Breast epithelium (tissue), 4 donors: ENCODE measurements at regions not wholly inside any gene's neighbourhood (a gene's known extent, or its start where the extent isn't known, plus 50 kb on each side); places are given as distances from the start of the nearest gene placed in this dataset.
"Not testable (repeated sequence)": the region's sequence is repeated elsewhere in the genome, so short reads cannot be mapped to it uniquely, and the experiment has no call there.

Experiments used
- DNase-seq, 2 donors: peaks; one replicate each; pipeline ENCODE4 v3.0.0-alpha.2; 2019; ENCODE audit warnings: low spot score in 2 of 2
- H3K27ac ChIP-seq, 2 donors: fragments of 200-600 bp; sonication (generic) in 1 of 2; one replicate each; pipeline ENCODE4 v1.5.1; 2016 to 2019; ENCODE audit warnings: mild to moderate bottlenecking in 1 of 2
- H3K27me3 ChIP-seq, 2 donors: fragments of 200-600 bp; sonication (generic) in 1 of 2; one replicate each; pipeline versions ENCODE4 v1.5.1 to v1.6.0; 2017 to 2019; ENCODE audit warnings: control low read depth in 1 of 2, mild to moderate bottlenecking in 1 of 2
- H3K36me3 ChIP-seq: fragments of 200-600 bp; one replicate; pipeline ENCODE4 v1.5.1; 2019
- H3K4me1 ChIP-seq, 2 donors: fragments of 200-600 bp; sonication (generic); one replicate each; pipeline ENCODE4 v1.5.1; 2016 to 2019; ENCODE audit warnings: control low read depth in 1 of 2
- H3K4me3 ChIP-seq, 3 donors: fragments of 200-600 bp; sonication (generic); 1 replicate in 2 of 3; 2 replicates in 1 of 3; pipeline ENCODE4 v1.5.1; 2016 to 2019; ENCODE audit warnings: mild to moderate bottlenecking in 3 of 3, moderate library complexity in 2 of 3
- H3K9me3 ChIP-seq, 2 donors: fragments of 200-600 bp; sonication (generic) in 1 of 2; one replicate each; pipeline ENCODE4 v1.5.1; 2016 to 2019; ENCODE audit warnings: control low read depth in 1 of 2
- intact Hi-C: fragments of 100-400 bp; cut with DNase I; formaldehyde crosslinking; loops from one replicate; pipeline ENCODE4 v1.15.1; 2023; ENCODE audit warnings: low total_unique reads

DNA sequence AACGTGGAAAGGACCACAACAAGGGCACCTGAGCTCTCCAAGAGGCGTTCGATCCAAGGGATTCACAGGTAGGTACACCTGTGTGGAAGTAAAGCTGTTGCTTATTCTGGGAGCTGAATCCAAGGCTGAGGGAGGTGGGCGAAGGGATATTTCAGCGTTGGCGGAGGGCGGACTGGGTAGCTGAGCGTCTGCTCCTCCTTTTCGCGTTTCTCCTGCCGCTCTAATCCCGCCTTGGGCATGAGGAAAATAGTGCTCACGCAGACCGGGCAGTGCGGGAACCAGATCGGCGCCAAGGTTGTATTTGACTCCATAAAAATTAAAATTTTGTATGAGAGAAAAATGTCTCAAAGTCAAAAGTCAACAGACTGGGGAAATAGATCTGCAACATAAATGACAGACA is 3966.2 kb upstream of the OR11H1 start:
- H3K27ac ChIP-seq, H3K4me1 ChIP-seq, H3K4me3 ChIP-seq, intact Hi-C loops, H3K36me3 ChIP-seq, DNase-seq, H3K27me3 ChIP-seq: not testable (repeated sequence)
- H3K9me3 ChIP-seq: peaks cover 4 to 11% of the 10 kb centered on the region in 2 donors

DNA sequence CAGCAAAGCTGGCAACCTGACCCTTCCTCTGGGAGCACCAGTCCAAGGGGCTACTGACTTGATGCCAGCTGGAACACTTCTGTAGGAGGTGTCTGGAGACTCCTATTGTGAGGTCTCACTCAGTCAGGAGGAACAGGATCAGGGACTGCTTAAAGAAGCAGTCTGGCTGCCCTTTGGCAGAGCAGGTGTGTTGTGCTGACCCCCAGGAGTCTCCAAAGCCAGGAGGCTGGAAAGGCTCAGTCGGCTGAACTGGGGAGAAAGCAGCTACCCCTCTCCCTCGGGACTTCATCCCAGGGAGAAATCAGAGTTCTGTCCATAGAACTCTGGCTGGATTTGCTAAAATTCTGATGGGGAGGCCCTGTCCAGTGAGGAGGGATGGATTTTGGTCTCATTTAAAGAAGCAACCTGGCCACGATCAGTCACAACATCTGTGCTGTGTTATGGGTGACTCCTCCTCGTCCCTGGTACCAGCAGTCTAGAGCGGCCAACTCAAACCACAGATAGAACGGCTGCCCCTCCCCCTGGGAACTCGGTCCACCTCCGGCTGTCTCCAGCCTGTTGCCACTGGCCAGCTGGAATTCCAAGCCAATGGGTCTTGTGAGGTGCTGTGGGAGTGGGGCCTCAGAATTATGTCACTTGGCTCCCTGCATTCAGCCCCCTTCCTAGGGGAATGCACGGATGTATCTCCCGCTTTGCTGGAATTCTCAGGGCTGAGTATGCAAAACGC is 3959.0 kb upstream of the OR11H1 start:
- peaks cover 32 to 44% of the 10 kb centered on the region in 2 donors for H3K9me3 ChIP-seq
- DNase-seq, H3K27ac ChIP-seq, H3K27me3 ChIP-seq, H3K36me3 ChIP-seq, intact Hi-C loops, H3K4me1 ChIP-seq, H3K4me3 ChIP-seq: not testable (repeated sequence)

DNA sequence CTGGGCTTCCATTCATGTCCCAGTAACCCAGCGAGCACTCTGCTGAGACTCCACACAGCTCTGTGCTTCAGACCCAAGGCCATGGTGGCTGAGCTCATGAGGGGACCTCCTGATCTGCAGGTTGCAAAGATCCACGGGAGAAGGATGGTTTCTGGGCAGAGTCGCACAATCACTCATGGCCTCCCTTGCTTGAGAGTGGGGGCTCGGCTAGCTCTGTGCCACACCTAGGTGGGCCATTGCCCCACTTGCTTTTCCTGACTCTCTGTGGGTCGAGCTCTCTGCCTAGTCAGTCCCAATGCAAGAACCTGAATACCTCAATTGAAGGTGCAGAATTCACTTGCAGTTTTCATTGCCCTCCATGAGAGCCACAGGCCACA is 3958.4 kb upstream of the OR11H1 start:
- H3K4me3 ChIP-seq, H3K27ac ChIP-seq, H3K36me3 ChIP-seq, intact Hi-C loops, DNase-seq, H3K4me1 ChIP-seq, H3K27me3 ChIP-seq: not testable (repeated sequence)
- peaks cover 37 to 49% of the 10 kb centered on the region in 2 donors for H3K9me3 ChIP-seq

DNA sequence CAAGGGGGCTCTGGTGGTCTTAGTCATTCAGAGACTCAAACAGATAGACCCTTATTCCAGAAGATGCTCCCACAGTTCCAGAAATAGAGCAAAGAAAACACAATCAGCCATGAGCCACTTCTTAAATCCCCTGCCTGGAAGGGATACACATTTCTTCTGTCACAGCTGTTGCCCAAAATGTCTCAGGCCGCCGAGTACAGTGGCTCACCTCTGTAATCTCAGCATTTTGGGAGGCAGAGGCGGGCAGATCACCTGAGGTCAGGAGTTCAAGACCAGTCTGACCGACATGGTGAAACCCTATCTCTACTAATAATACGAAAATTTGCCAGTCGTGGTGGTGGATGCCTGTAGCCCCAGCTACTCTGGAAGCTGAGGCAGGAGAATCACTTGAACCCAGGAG is 3954.8 kb upstream of the OR11H1 start:
- H3K27me3 ChIP-seq, DNase-seq, H3K4me3 ChIP-seq, intact Hi-C loops, H3K27ac ChIP-seq, H3K36me3 ChIP-seq, H3K4me1 ChIP-seq: not testable (repeated sequence)
- peaks cover 66 to 81% of the 10 kb centered on the region in 2 donors for H3K9me3 ChIP-seq

DNA sequence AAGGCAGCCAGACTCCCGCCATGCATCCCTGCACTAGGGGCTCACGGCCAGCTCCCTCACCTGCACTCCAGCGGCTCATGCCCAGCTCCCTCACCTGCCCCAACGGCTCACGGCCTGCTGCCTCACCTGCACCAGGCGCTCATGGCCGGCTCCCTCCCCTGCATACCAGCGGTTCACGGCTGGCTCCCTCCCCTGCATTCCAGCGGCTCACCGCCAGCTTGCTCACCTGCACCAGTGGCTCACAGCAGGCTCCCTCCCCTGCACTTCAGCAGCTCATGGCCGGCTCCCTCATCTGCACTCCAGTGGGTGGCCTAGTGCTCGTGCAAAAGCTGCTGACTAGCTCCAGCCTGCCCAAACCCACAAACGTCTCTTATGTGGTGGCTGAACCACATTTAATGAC is 3953.8 kb upstream of the OR11H1 start:
- intact Hi-C loops, H3K27me3 ChIP-seq, H3K4me1 ChIP-seq, H3K27ac ChIP-seq, H3K36me3 ChIP-seq, DNase-seq, H3K4me3 ChIP-seq: not testable (repeated sequence)
- H3K9me3 ChIP-seq: peaks cover 67 to 88% of the 10 kb centered on the region in 2 donors

DNA sequence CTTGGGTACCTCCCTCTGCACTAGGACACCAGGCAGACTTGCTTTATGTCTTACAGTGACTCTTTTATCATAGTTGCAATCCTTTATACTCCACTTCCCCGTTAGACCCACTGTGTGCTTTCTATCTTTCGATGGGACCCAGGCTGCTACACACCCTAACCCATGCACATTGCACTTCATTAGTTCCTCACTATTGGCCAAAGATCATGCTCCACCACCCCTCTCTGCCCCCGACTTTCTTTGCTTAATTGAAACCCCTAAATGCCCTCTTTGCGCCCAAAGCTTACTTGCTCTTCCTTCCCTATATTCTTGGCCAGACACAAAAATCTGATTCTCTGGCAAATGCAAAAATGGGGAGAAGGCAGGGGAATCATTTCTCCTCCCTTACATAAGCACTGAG is 3953.3 kb upstream of the OR11H1 start:
- intact Hi-C loops, H3K27me3 ChIP-seq, H3K36me3 ChIP-seq, H3K4me3 ChIP-seq, DNase-seq, H3K27ac ChIP-seq, H3K4me1 ChIP-seq: not testable (repeated sequence)
- peaks cover 68 to 87% of the 10 kb centered on the region in 2 donors for H3K9me3 ChIP-seq

DNA sequence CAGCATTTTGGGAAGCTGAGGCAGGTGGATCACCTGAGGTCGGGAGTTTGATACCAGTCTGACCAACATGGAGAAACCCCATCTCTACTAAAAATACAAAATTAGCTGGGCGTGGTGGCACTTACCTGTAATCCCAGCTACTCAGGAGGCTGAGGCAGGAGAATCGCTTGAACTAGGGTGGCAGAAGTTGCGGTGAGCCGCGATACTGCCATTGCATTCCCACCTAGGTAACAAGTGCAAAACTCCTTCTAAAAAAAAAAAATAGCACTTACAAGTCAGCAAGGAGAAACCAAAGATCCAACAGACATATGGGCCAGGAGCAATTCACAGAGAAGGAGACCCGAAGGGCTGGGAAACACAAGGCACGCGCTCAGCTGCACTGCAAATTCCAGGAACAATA is 3951.3 kb upstream of the OR11H1 start:
- H3K27me3 ChIP-seq, H3K27ac ChIP-seq, H3K36me3 ChIP-seq, H3K4me3 ChIP-seq, DNase-seq, intact Hi-C loops, H3K4me1 ChIP-seq: not testable (repeated sequence)
- H3K9me3 ChIP-seq: peaks cover 72 to 78% of the 10 kb centered on the region in 2 donors

DNA sequence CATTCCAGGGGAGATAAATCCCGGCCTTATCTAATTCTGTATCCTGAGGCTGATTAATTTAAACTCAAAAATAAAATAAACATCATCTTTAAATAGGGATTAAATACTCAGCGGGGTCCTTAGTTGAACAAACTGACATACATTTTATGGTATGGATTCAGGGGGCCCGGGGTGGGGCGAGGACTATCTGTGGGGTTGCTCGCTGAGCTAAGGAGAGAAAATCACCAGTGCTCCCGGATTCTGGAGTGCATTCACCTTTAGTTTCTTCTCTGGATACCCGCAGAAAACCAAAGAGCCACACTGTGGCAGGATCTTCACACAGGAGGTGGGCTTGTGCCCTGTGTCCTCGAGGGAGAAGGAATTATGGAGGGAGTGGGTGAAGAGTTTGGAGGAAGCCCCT is 3949.9 kb upstream of the OR11H1 start:
- intact Hi-C loops, H3K4me1 ChIP-seq, H3K36me3 ChIP-seq, H3K4me3 ChIP-seq, H3K27ac ChIP-seq, DNase-seq, H3K27me3 ChIP-seq: not testable (repeated sequence)
- H3K9me3 ChIP-seq: peaks cover 60 to 74% of the 10 kb centered on the region in 2 donors

DNA sequence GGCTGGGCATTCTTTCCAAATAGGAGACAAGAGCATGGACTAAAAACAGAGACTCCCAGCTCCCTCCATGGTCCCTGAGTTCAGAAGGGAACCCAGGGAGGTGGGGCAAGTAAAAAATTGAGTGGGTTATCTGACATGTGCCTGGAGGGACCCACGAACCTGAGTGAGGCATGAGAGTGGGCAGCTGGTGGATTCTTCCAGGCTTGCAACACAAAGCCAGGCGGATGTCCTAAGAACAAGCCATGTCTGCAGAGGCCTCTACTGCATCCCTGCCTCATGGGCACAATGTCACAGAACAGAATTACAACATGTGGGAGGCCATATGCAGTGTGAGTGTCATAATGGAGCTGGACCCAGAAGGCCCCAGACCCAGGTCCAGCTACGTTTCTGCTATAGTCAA is 3949.4 kb upstream of the OR11H1 start:
- intact Hi-C loops, H3K4me1 ChIP-seq, DNase-seq, H3K27ac ChIP-seq, H3K4me3 ChIP-seq, H3K27me3 ChIP-seq, H3K36me3 ChIP-seq: not testable (repeated sequence)
- H3K9me3 ChIP-seq: peaks cover 59 to 76% of the 10 kb centered on the region in 2 donors

DNA sequence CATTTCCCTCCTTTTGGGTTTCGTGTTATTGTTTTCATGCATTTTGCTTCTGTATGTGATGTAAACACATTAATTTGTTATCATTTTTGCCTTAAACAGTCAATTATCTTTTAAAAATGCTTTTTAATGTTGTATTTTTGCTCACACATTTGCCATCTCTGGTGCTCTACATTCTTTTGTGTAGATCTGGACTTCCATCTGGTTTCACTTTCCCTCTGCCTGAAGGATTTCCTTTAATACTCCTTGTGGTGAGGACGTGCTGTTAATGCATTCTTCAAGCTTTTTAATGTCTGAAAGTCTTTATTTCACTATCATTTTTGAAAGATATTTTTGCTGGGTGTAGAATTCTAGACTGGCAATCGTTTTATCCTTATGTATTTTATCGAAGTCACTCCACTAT is 3945.9 kb upstream of the OR11H1 start:
- intact Hi-C loops, H3K4me1 ChIP-seq, H3K27ac ChIP-seq, H3K36me3 ChIP-seq, H3K4me3 ChIP-seq, DNase-seq, H3K27me3 ChIP-seq: not testable (repeated sequence)
- H3K9me3 ChIP-seq: peaks cover 45 to 53% of the 10 kb centered on the region in 2 donors

DNA sequence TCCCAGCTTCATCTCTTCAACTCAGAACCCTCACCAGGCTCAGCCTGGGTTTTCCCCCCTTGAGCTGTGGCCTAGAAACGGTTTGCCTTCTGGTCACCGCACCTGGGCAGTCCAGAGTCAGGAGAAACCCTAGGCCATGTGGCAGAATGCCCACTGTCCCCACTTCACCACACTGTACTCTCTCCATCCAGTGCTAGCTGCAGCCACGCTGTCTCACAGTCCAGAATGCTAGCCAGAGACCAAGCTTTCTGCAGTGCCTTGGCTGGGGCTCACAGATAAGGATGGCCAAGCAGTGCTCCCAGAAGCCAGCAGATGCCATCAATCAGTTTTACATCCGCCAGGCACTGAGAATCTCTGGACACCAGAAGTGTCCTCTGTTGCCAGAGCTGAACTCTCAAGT is 3943.8 kb upstream of the OR11H1 start:
- H3K36me3 ChIP-seq, intact Hi-C loops, H3K27ac ChIP-seq, H3K27me3 ChIP-seq, H3K4me1 ChIP-seq, H3K4me3 ChIP-seq, DNase-seq: not testable (repeated sequence)
- H3K9me3 ChIP-seq: peaks cover 32 to 46% of the 10 kb centered on the region in 2 donors

DNA sequence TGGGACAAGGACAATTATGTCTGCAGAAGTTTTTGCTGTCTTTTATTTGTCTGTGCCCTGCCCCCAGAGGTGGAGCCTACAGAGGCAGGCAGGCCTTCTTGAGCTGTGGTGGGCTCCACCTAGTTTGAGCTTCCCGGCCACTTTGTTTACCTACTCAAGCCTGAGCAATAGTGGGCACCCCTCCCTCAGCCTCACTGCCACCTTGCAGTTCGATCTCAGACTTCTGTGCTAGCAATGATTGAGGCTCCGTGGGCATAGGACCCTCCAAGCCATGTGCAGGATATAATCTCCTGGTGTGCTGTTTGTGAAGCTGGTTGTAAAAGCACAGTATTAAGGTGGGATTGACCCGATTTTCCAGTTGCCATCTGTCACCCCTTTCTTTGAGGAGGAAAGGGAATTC is 3933.4 kb upstream of the OR11H1 start:
- DNase-seq, H3K4me1 ChIP-seq, H3K36me3 ChIP-seq, H3K27me3 ChIP-seq, H3K4me3 ChIP-seq, intact Hi-C loops, H3K27ac ChIP-seq: not testable (repeated sequence)
- H3K9me3 ChIP-seq: peaks cover 38 to 70% of the 10 kb centered on the region in 2 donors

DNA sequence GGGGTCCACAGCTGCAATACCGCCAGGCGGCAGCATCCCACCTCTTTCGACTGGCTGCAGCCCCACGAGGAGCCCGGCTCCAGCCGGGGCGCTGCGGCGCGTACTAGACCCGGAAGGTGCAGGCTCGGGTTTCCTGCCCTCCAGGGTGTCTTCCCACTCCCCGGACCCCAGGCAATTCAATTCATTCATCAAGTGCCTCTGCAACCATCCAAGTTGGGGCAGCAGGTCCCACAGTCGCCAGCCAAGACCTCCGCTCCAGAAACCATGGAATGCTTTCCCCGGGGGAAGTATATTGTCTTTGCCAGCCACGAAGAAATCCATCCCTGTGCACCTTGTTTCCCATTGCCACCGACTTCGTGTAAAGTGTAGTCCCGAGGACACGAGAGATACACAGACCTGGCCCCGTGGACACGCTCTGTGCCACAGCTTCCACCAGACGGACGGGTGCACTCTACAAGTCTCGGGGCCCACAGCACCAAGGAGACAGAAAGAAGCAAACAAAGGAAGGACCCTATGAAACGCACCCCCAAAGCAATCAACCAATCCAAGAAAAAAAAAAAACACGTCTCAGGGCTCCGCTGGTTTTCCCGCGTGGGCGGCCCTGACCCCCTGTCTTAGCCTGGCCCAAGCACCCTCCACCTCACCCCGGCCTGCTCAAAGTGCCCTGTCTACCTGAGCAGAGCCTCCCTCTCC is 3930.2 kb upstream of the OR11H1 start:
- H3K4me3 ChIP-seq, H3K27ac ChIP-seq, intact Hi-C loops, H3K36me3 ChIP-seq, DNase-seq, H3K4me1 ChIP-seq, H3K27me3 ChIP-seq: not testable (repeated sequence)
- peaks cover 48 to 69% of the 10 kb centered on the region in 2 donors for H3K9me3 ChIP-seq
